SK-N-SH (cell line): ENCODE measurements at regions not wholly inside any gene's neighbourhood (a gene's known extent, or its start where the extent isn't known, plus 50 kb on each side); places are given as distances from the start of the nearest gene placed in this dataset.

Experiments
- CTCF ChIA-PET: fragments of 300-600, 350-600 bp; formaldehyde crosslinking; extraction: SDS; loops from one replicate; lab custom pipeline; 2021; lab: Yijun Ruan, JAX
- POLR2A ChIA-PET: fragments of 350-600 bp; sonication (Branson Sonifier 250); formaldehyde crosslinking; extraction: SDS; loops from one replicate; lab custom pipeline; 2020; ENCODE audit warnings: antibody characterized with exemption, inconsistent platforms; lab: Yijun Ruan, JAX
- DNase-seq: peaks from one replicate; pipeline ENCODE4 v3.0.0; 2012
- H2AFZ ChIP-seq: fragments of 200-600 bp; sonication (generic); 2 replicates; pipeline ENCODE4 v1.8.1; 2016; ENCODE audit warnings: antibody characterized with exemption, mild to moderate bottlenecking, low read depth
- H3F3A ChIP-seq: fragments of 200-600 bp; sonication (generic); replicated peaks from 2 replicates; pipeline ENCODE3; 2016; ENCODE audit warnings: antibody characterized with exemption, mild to moderate bottlenecking; ENCODE audit not compliant: insufficient read depth
- H3K27ac ChIP-seq, 2 experiments: fragments of 200-500 bp in 1 of 2; fragments of 200-600 bp in 1 of 2; sonication (Bioruptor generic) in 1 of 2; sonication (generic), shearing (Covaris generic) in 1 of 2; 2 replicates each; pipeline versions ENCODE4 v1.5.1 to v1.6.1; 2014 to 2016; ENCODE audit warnings: low read depth in 2 of 2, inconsistent platforms in 1 of 2, low read length in 1 of 2, mild to moderate bottlenecking in 1 of 2, mixed read lengths in 1 of 2
- H3K27me3 ChIP-seq: fragments of 200-600 bp; sonication (generic), shearing (Covaris generic); 2 replicates; pipeline ENCODE4 v1.6.1; 2016; ENCODE audit warnings: mixed run types; ENCODE audit not compliant: insufficient read depth
- H3K36me3 ChIP-seq, 2 experiments: fragments of 200-500 bp in 1 of 2; fragments of 200-600 bp in 1 of 2; sonication (Bioruptor generic) in 1 of 2; sonication (generic) in 1 of 2; replicated peaks in 1 of 2; 2 replicates each; pipeline versions ENCODE3 to v1.5.1; 2014 to 2016; ENCODE audit warnings: low read length in 1 of 2, mild to moderate bottlenecking in 1 of 2; ENCODE audit not compliant: insufficient read depth in 2 of 2, control insufficient read depth in 1 of 2
- H3K4me1 ChIP-seq, 2 experiments: fragments of 200-500 bp in 1 of 2; fragments of 200-600 bp in 1 of 2; sonication (Bioruptor generic) in 1 of 2; sonication (generic), shearing (Covaris generic) in 1 of 2; 2 replicates each; pipeline versions ENCODE4 v1.5.1 to v1.6.1; 2014 to 2016; ENCODE audit warnings: low read depth in 1 of 2, low read length in 1 of 2, mixed run types in 1 of 2; ENCODE audit not compliant: insufficient read depth in 2 of 2, control insufficient read depth in 1 of 2
- H3K4me2 ChIP-seq: fragments of 200-600 bp; sonication (generic), shearing (Covaris generic); 2 replicates; pipeline ENCODE4 v1.6.1; 2017; ENCODE audit warnings: mixed run types
- H3K4me3 ChIP-seq, 2 experiments: fragments of 200-500 bp in 1 of 2; fragments of 200-600 bp in 1 of 2; sonication (Bioruptor generic) in 1 of 2; sonication (generic), shearing (Covaris generic) in 1 of 2; 2 replicates each; pipeline versions ENCODE4 v1.5.1 to v1.8.1; 2014 to 2016; ENCODE audit warnings: low read depth in 2 of 2, inconsistent platforms in 1 of 2, low read length in 1 of 2, mild to moderate bottlenecking in 1 of 2, mixed read lengths in 1 of 2, moderate library complexity in 1 of 2
- H3K79me2 ChIP-seq: fragments of 200-600 bp; sonication (generic); 2 replicates; pipeline ENCODE4 v1.8.1; 2017; ENCODE audit warnings: mild to moderate bottlenecking; ENCODE audit not compliant: insufficient read depth
- H3K9ac ChIP-seq: fragments of 200-600 bp; sonication (generic); 2 replicates; pipeline ENCODE4 v1.6.1; 2017; ENCODE audit warnings: mixed run types
- H3K9me2 ChIP-seq: fragments of 200-600 bp; sonication (generic); 2 replicates; pipeline ENCODE4 v1.6.1; 2017; ENCODE audit warnings: mixed run types
- H3K9me3 ChIP-seq: fragments of 200-600 bp; sonication (generic); 2 replicates; pipeline ENCODE4 v1.6.1; 2017; ENCODE audit warnings: mixed run types, mild to moderate bottlenecking, moderate library complexity
- H4K20me1 ChIP-seq: fragments of 200-600 bp; sonication (generic); 2 replicates; pipeline ENCODE4 v1.6.1; 2017; ENCODE audit warnings: mild to moderate bottlenecking, mixed run types; ENCODE audit not compliant: insufficient read depth
- EP300 ChIP-seq, 2 experiments: IDR thresholded peaks; 2 replicates each; pipeline versions ENCODE4 v1.4.0 to v1.6.1; 2012; ENCODE audit warnings: borderline replicate concordance in 1 of 2, low read depth in 1 of 2, low read length in 1 of 2
- JUND ChIP-seq: IDR thresholded peaks from 2 replicates; pipeline ENCODE4 v1.4.0; 2012
- MAX ChIP-seq: IDR thresholded peaks from 2 replicates; pipeline ENCODE4 v1.4.0; 2012; ENCODE audit warnings: low read depth
- NFIC ChIP-seq: IDR thresholded peaks from 2 replicates; pipeline ENCODE4 v1.4.0; 2012; ENCODE audit warnings: borderline replicate concordance
- NRF1 ChIP-seq: IDR thresholded peaks from 2 replicates; pipeline ENCODE4 v1.6.1; 2012; ENCODE audit warnings: low read depth, mild to moderate bottlenecking, low read length
- RAD21 ChIP-seq: IDR thresholded peaks from 2 replicates; pipeline ENCODE4 v1.6.1; 2012; ENCODE audit warnings: mild to moderate bottlenecking, low read length
- SMC3 ChIP-seq: IDR thresholded peaks from 2 replicates; pipeline ENCODE4 v1.6.1; 2012; ENCODE audit warnings: low read depth, low read length, improper control_type of control experiment
- TCF12 ChIP-seq: IDR thresholded peaks from 2 replicates; pipeline ENCODE4 v1.4.0; 2012
- WGBS: methylation state at CpG from one replicate; pipeline ENCODE4 v1.1.6; 2017; ENCODE audit warnings: low lambda C conversion rate; 5-methylcytosine and 5-hydroxymethylcytosine counted together

GRCh38 chr12:107564946-107565345, 120.7 kb upstream of the PWP1 start:
- Histone ChIP-seq H3K4me1 (peaks cover 0 to 4% of the 10 kb centered on the region in 2 experiments; a peak in 1 of 4 replicates), H3F3A (no peaks in the 10 kb centered on the region), H2AFZ (no peak overlapping the region), H3K27me3 (no peaks in the 10 kb centered on the region), H3K9ac (no peak overlapping the region), H3K9me2 (no peaks in the 10 kb centered on the region), H3K9me3 (no peaks in the 10 kb centered on the region), H3K4me3 (no peak overlapping the region), H4K20me1 (no peaks in the 10 kb centered on the region), H3K27ac (no peak overlapping the region), H3K36me3 (no peaks in the 10 kb centered on the region), H3K4me2 (no peak overlapping the region), H3K79me2 (no peaks in the 10 kb centered on the region)
- ChIA-PET CTCF (interaction anchor here (0.9 to 2.2 kb wide), 12 partner anchors 10 to 433 kb away, joined by 3 to 11 read pairs (median 4); no protein-coding TSS in a partner anchor), POLR2A (no interaction called here)
- WGBS: 54% methylated on average over 3 of the region's 3 CpGs
- TF ChIP-seq NFIC (no peak), NRF1 (no peak), SMC3 (peak; percentile 26; the same call in 1 of the 2 replicates), RAD21 (peak; percentile 66), EP300 (IDR thresholded peaks at IDR 0.05; ENCODE audit: borderline replicate concordance in 1 of 2, low read depth in 1 of 2, low read length in 1 of 2) (no peak)
- no peak for DNase-seq

- Histone ChIP-seq H3K9ac (no peak overlapping the region), H3K27ac (no peak overlapping the region), H3K79me2 (no peaks in the 10 kb centered on the region), H3F3A (no peaks in the 10 kb centered on the region), H3K9me2 (no peaks in the 10 kb centered on the region), H2AFZ (no peak overlapping the region), H3K27me3 (no peaks in the 10 kb centered on the region), H3K4me3 (no peak overlapping the region), H4K20me1 (no peaks in the 10 kb centered on the region), H3K36me3 (no peaks in the 10 kb centered on the region), H3K9me3 (no peaks in the 10 kb centered on the region), H3K4me2 (no peak overlapping the region), H3K4me1 (peaks cover 0 to 5% of the 10 kb centered on the region in 2 experiments; a peak in 1 of 4 replicates)
- no peak for DNase-seq
- ChIA-PET CTCF (interaction anchor here (0.9 to 2.2 kb wide), 12 partner anchors 10 to 434 kb away, joined by 3 to 11 read pairs (median 4); no protein-coding TSS in a partner anchor), POLR2A (no interaction called here)
- 23% methylated on average over 5 of the region's 5 CpGs for WGBS
- TF ChIP-seq MAX (no peak), JUND (no peak), TCF12 (no peak)
- TF ChIP-seq, all 33 proteins: peak for 0
Observed at GRCh38 chr12:107565551-107565950, 120.0 kb upstream of the PWP1 start.

GRCh38 chr12:107567876-107568619, 117.6 kb upstream of the PWP1 start:
- Histone ChIP-seq H3K9me3 (no peaks in the 10 kb centered on the region), H3K9ac (no peak overlapping the region), H3K27ac (no peak overlapping the region), H2AFZ (no peak overlapping the region), H3K4me2 (no peak overlapping the region), H3K9me2 (no peaks in the 10 kb centered on the region), H3K27me3 (no peaks in the 10 kb centered on the region), H3F3A (no peaks in the 10 kb centered on the region), H3K36me3 (no peaks in the 10 kb centered on the region), H4K20me1 (no peaks in the 10 kb centered on the region), H3K79me2 (no peaks in the 10 kb centered on the region), H3K4me3 (no peak overlapping the region), H3K4me1 (peaks cover 0 to 3% of the 10 kb centered on the region in 2 experiments; a peak in 1 of 4 replicates)
- POLR2A ChIA-PET: no interaction called here
- CTCF ChIA-PET: interaction anchor here (0.8 to 1.2 kb wide), 2 partner anchors 40 to 436 kb away, joined by 3 read pairs; no protein-coding TSS in a partner anchor
- DNase-seq: no peak
- no peak for TF ChIP-seq SMC3
- WGBS: 69% methylated on average over 6 of the region's 6 CpGs
